ENCODE measurements at regions not wholly inside any gene's neighbourhood (a gene's known extent, or its start where the extent isn't known, plus 50 kb on each side); places are given as distances from the start of the nearest gene placed in this dataset.

DNA sequence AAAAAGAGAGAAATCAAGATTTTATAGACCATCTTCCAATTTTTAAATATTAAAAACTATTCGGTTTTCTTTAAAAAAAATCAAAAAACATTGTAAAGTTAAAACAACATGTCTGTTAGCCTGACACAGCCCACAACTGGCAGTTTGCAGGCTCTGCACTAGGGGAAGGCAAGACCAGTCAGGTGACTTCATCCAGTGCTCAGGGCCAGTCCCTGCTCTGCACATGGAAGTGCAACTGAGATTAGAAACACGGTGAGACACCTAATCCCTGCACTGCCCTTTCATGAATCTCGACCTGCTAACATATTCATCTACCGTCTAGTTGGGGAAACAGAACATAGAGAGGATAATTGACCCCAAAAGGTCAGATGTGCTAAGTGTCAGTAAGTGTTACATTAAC lies 135.2 kb downstream of the BARD1 start:
- no peak for DNase-seq (ENCODE audit: low read depth)

DNA sequence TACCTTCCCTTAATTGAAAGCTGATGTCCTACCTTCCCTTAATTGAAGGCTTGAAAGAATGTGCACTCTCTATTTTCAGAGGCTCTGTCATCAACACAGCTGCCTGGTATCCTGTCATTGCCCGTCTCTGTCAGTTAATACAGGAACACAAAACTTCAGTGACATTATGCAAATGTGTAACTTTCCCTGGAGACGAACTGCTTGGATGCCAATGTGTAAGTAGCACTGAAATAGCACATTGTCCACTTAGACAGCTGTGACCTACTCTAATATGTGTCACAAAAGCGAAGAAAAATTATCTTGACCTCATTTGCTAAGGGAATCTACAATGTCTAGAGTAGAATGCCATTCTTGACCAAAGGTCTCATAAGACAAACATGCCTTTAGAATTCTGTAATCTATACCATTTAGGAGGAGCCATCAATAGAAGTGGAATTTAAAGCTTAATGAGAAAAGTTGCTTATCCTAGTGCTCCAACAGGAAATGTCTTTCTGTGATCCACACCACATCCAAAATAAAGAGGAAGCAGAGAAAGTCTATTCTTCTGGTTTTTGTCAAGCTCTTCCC lies 138.1 kb downstream of the BARD1 start:
- DNase-seq (ENCODE audit: low read depth) = no peak

DNA sequence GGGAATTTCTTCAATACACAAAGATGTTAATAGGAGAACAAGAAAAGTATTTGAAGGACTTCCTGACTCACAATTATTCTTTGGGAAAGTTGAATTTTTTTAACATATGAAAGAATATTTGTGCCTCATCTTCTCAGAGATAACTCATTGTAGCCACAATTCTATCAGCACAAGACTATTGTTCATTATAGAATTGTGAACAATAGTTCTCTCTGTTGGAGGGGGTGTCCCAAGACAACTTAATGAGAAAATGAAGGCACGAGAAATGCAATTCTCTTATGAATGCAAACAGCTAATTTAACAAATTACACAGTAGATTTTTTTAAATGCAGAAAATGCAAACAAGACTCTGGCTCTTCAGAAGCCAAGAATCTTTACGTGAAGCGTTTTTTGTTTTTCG lies 157.0 kb downstream of the BARD1 start:
- no peak for DNase-seq (ENCODE audit: low read depth)

DNA sequence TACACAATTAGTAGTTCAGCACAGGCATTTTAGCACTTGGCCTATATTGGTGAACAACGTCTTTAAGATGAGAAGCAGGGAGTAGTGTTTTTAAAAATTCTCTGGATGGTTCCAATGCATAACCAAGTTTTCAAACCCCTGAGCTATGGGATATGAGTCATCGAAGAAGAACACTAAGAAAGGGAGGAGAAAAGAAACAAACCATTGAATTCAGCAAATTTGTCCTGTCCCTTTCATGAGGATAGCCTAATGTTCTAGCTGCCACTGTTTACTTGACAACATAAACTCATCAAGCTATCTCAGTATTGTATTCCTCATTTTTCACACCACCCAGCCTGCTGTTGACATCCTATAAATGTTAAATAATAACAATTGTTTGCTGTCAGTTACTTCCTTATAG lies 158.0 kb downstream of the BARD1 start:
- peak; percentile 27 for DNase-seq (ENCODE audit: low read depth)

DNA sequence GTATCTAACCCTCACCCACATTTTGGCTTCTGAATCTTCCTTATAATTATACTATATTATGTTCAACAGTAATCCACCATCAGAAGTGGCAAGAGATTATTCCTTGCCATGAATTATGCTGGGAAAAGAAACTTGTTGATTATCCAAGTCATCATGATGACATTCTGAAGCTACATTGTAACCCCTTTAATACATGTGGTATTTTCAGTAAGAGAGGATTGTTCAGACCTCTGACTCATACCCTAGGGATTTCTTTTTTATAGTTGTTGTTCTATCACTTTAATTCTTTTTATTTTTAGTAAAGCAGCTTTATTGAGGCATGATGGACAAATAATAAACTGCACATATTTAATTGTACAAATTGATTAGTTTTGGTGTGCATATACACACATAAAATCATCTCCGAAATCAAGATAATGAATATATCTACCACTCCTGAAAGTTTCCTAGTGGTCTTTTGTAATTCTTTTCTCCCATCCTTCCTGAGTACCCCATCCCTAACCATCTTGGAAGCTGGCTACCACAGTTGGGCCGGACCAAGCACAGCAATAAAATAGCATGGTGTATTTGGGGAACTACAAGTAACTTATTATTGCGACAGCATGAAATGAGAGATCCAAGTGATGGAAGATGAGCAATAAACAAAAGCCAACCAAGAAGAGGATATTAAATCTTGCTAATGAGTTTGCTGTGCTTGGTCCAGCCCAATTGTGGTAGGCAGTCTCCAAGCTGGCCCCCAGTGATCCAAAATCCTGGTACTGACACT lies 159.9 kb downstream of the BARD1 start:
- DNase-seq (ENCODE audit: low read depth) = peak; percentile 74

DNA sequence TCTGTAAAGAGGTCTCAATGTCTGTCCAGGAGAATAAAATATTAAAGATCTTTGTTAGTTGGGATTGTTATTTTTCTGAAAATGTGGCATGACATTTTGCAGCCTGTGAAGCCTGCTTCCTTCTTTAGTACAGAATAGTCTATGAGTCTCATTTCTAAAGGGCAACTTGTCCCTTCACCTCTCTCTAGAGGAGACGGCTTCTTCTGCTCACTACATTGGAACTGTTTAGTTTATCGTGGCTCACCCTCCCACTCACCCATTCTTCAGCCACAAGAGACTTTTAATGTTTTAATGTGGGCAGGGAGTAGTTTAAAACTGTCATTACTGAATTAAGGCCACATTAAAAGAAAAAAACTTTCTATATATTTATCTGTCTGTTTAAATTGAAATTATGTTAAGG lies 161.0 kb downstream of the BARD1 start:
- DNase-seq (ENCODE audit: low read depth) = no peak

DNA sequence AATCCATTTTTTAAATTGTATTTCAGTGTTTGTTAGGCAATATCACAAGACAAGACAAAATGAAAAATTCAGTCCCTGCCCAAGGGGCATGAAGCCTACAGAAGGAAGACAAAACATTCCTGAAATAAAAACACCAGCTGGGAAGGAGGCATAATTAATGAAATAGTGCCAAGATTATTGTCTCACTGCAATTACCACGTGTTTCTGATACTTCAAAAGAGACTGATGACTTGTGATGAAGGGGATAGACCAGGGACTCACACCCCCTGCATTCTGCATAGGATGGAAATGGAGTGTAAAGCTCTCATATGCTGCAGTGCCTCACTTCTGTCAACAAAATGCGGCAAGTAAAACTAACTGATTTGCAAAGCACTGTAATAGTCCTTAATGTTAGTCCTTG lies 178.1 kb downstream of the BARD1 start:
- no peak for DNase-seq (ENCODE audit: low read depth)

DNA sequence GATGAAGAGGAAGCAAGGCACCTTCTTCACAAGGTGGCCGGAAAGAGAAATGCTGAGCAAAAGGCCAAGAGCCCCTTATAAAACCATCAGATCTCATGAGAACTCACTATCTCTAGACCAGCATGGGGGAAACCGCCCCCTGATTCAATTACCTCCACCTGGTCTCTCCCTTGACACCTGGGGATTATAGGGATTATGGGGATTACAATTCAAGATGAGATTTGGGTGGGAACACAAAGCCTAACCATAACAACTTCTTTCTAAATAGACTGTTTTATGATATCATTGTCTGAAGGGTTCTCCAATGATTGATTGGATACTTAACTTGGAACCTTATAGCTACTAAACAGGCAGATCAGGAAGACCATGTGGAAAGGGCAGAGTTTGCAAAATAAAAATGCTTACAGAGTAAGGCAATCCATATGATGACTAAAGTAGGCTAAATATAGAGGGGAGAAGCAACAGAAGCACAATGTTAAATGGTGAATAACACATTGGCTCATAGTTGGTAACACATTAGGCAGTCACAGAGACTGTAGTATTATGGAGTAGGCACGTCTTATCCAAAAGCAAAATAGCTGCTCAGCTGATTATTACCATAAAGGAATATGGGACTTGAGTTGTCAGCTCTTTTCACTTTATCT lies 179.0 kb downstream of the BARD1 start:
- no peak for DNase-seq (ENCODE audit: low read depth)

DNA sequence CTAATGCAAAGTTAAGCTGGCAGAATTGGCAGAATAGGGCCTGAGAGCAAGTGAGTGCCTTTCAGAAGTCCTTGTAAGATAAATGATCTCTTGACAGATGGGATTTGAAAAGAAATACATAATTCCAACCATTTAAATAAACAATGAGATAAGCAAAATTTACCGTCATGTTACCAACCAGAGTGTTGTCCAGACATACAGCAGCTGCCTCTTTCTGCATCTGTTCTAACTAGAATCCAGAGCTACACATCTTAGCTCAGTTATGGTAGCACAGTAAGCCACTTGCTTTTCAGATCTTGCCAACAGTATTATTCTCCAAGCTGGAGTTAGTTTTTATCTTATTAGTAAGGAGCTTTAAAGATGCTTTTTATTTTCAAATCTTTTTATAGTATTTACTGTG lies 179.6 kb downstream of the BARD1 start:
- DNase-seq (ENCODE audit: low read depth) = no peak

All from renal cortical epithelial cell (primary cell).